Prostate gland (tissue), 2 donors: ENCODE measurements at regions not wholly inside any gene's neighbourhood (a gene's known extent, or its start where the extent isn't known, plus 50 kb on each side); places are given as distances from the start of the nearest gene placed in this dataset.

ENCODE experiments used
- CTCF ChIP-seq, 4 experiments: fragments of 200-600 bp in 2 of 4; fragments of 450-650 bp in 2 of 4; sonication (generic) in 2 of 4; IDR thresholded peaks; 1 replicate in 3 of 4; 2 replicates in 1 of 4; pipeline ENCODE4 v1.5.1; 2016 to 2019; ENCODE audit warnings: antibody characterized with exemption in 4 of 4, mild to moderate bottlenecking in 2 of 4, moderate library complexity in 2 of 4
- POLR2AphosphoS5 ChIP-seq: sonication (generic); formaldehyde crosslinking; IDR thresholded peaks from one replicate; pipeline ENCODE4 v1.6.1; 2017; ENCODE audit warnings: antibody characterized with exemption

- TF ChIP-seq CTCF (IDR thresholded peaks at IDR 0.05) (no peak), POLR2AphosphoS5 (no peak)
Measured at GRCh38 chr16:22643886-22644285, 133.2 kb downstream of the NPIPB5 start.
